NCI-H460 (cell line): ENCODE measurements at regions not wholly inside any gene's neighbourhood (a gene's known extent, or its start where the extent isn't known, plus 50 kb on each side); places are given as distances from the start of the nearest gene placed in this dataset.

ENCODE experiments used
- DNase-seq: peaks from one replicate; pipeline ENCODE4 v3.0.0-alpha.2; 2016; ENCODE audit warnings: low read depth; ENCODE audit errors: extremely low read depth

GRCh38 chr4:123866796-123867195 is 470.2 kb downstream of the SPRY1 start:
- DNase-seq = no peak

DNA sequence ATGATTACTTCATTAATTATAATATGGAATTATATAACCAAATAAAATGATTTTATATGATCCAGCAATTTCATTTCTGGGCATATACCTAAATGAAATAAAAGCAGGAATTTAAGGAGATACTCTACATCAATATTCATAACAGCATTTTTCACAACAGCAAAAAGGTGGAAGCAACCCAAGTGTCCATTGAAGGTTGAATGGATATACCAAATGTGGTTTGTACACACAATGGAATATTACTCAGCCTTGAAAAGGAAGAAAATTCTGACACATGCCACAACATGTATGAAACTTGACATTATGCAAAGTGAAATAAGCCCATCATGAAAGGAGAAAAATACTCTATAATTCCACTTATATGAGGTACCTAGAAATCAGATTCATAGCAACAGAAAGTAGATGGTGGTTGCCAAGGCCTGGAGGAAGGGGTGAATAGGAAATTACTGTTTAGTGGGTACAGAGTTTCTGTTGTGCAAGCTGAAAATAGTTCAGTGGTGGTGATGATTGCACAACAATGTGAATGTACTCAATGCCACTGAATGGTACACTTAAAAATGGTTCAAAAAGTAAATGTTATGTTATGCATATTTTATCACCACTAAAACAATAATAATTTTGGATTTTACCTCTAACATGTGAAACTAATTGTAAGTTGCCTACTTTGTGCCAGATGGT is 471.5 kb downstream of the SPRY1 start:
- no peak for DNase-seq

DNA sequence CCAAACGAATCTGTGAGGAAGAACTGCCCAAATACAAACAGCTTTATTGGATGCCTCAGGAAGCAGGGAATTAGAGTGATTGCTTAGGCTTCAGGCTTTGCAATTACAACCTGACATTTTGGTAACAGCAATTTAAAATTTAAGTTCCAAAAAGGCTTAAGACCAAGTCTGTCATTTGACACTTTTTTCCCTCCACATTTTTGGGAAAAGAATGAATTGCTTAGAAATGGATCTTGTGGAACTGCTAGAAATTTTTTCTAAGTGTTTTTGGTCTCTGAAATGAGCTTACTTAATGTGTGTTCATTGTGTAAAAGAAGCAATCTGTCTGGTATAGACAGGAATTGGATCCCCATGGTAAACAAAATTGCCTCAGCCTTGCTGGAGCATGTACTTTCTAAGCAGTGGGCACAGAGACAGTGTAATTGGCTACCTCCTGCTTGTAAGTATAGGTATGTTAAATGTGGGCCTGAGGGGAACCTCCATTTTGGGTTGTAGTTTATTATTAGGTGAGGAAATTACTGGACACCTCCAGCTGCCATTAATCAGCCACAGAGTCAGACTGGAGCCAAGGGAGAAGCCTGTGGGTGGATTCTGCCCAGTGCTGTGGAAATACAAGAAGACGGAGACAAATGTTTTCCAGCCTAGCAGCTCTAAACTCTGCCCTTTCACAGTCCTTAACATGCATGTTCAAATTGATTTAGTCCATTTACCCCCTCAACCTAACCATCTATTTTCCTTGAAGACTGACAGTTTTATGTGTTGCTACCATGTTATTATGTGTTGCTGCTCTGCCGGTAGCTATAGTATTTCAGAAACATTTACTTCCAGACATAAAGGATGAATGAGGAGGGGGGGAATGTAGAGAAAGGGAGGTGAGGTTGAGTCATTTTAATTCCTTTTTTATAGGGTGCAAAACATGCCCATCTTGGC is 473.0 kb downstream of the SPRY1 start:
- DNase-seq = no peak

DNA sequence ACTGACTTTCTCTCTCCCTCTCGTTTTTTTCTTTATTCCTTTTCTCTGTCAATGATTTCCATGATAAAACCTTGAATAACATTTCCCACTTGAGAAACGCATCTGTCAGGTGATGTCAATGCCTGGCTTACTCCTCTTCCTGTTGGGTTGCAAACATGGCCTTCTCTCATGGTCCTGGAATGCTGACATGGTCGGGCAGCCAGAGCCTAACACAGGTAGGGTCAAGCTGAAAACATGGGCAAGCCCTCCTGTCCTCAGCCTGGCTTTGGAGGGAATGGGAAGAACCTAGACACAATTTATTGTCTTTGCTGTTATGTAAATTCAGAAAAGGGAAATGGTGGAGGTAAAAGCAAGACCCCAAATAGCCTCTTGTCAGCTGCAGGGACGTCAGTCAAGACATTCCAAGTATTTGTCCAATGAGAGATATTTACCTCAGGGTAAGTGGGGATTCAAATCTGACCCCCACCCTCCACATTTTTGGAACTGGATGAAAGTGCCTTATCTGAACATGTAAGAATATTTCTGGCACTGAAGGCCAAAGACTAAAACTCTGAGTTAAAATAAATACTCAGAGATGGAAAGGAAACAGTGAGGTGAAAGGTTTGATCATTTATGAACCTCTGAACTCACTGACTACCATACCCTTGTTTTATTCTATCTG is 473.8 kb downstream of the SPRY1 start:
- DNase-seq = no peak

DNA sequence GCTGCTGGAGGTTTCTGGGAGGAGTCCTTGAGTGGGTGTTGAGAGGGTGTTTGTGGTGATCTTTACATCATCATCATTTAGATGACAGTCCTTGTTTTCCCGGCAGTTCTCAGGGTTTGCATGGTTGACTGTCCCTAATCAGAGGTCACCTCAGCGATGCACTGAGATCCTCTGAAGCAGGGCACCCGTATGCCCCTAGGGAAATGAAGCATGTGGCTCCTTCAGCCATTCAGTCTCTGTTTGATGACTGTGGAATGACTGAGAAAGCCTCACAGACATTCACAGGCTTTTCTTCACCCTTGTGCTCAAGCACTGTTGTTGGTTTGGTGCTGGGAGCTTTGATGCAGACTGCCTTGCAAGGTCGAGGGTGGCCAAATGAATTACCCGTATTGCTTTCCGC is 474.7 kb downstream of the SPRY1 start:
- DNase-seq = no peak

DNA sequence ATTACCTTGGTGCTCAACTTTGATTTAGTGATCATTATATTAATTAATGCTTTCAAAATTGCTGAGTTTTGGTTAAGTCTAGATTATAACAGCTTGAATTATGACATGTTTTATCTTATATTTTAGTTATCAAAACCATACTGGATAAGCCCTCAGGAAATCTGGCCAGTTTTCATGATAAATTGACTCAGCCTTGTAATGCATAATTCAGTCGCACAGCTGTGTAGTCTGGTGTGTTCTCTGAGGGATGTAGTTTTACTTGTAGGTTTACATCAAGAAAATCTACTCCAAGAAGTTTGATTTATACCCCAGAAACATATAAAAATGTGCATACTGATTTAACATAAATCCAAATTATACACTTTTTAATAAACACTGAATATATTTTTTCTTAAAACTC is 477.5 kb downstream of the SPRY1 start:
- DNase-seq = no peak

- no peak for DNase-seq
Observed at GRCh38 chr4:123876143-123876542, 479.5 kb downstream of the SPRY1 start.

DNA sequence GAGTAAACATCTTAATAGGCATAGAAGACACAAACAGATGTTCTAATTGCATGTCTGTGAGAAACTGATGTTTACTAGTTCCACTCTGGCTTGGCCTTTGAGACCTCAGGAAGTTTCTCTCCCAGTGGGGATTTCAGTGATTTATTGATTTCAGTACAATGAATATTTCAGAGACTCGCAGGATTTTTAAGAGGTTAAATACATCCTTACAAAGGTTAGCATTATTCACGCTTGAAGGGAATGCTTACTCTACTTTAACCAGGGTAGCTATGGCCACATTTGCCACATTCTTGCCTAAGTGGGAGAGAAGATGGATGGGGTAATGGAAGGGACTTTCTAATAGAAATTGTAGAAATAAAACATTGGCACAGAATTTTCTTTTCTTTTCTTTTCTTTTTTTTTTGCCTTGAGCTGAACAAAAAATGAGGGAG is 480.1 kb downstream of the SPRY1 start:
- no peak for DNase-seq

GRCh38 chr4:123877551-123877950 is 481.0 kb downstream of the SPRY1 start:
- no peak for DNase-seq

- DNase-seq = no peak
Observed at GRCh38 chr4:123878976-123879375, 482.4 kb downstream of the SPRY1 start.

GRCh38 chr4:123880631-123881030 is 484.0 kb downstream of the SPRY1 start:
- DNase-seq = no peak

GRCh38 chr4:123884922-123885321 is 488.3 kb downstream of the SPRY1 start:
- DNase-seq = no peak

GRCh38 chr4:123889507-123889906 is 492.9 kb downstream of the SPRY1 start:
- no peak for DNase-seq

GRCh38 chr4:123890889-123891288 is 494.3 kb downstream of the SPRY1 start:
- no peak for DNase-seq

DNA sequence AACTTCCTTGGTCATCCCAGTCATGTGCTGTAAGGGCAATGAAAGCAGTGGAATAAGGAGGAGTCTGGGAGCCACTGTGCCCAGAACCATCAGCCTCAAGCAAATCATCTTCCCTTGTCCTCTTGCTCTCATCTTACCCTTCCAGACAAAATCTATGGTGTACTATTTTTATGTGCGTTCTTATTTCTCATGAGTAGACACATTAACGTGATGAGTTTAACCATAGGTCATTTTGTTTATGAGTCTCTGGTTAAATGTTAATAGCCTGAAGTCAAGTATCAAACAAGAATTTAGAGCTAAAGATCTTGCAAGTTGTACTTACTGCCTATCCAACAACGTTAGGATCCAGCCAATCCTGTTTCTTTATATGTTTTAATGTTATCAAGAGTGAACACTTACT is 495.3 kb downstream of the SPRY1 start:
- no peak for DNase-seq

DNA sequence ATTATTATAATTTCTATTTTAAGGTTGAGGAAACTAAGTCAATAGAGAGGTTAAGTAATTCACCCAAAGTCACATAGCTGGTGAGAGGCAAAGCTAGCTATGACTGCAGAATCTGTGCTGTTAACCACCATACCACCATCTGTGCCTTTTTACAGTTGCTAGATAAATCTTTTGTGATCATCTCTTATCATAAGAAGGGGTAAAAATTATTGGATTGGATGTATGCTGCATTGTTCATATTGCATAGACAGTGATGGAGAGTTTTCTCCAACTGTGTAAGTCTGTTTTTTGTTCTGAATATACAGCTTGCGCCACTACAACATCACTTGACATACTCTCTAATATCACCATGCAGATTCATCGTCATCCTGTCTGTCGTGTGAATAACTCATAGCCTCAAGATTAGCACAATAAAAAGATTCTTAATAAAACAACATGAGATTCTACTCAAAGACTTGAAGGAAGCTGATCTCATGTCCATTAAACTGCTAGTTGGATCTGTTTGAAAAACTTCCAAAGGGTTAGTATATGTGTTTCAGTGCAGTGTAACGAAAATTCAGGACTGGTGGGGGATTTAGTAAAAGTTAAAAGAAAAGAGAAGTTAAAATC is 495.9 kb downstream of the SPRY1 start:
- no peak for DNase-seq

GRCh38 chr4:123893011-123893981 is 496.7 kb downstream of the SPRY1 start:
- DNase-seq = no peak

DNA sequence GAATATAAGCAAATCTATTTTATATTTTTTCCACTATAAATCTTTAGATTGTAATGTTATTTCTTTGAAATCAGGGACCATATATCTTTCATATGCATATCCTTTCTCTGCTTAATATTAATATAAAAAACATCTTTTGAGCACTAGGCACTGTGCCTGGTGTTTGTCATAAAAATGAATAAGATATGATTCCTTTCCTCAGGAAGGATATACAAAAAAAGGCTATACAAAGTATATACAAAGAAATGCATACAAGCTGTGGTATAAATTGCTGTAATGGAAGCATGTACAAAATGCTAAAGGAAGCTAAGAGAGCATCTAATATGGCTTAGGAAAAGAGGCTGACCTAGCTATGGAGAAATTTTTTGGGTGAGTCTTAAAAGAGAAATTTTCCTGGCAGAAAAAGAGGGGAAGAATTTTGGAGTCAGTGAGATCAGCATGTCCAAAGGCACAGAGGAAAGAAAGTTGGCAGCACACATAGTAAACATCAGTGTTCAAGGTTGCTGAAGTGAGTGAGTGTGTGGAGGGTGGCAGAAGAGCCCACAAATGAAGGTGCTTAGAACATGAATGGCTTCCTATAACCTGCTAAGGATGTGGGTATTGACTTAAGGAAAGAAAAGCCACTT is 500.0 kb downstream of the SPRY1 start:
- DNase-seq = no peak

DNA sequence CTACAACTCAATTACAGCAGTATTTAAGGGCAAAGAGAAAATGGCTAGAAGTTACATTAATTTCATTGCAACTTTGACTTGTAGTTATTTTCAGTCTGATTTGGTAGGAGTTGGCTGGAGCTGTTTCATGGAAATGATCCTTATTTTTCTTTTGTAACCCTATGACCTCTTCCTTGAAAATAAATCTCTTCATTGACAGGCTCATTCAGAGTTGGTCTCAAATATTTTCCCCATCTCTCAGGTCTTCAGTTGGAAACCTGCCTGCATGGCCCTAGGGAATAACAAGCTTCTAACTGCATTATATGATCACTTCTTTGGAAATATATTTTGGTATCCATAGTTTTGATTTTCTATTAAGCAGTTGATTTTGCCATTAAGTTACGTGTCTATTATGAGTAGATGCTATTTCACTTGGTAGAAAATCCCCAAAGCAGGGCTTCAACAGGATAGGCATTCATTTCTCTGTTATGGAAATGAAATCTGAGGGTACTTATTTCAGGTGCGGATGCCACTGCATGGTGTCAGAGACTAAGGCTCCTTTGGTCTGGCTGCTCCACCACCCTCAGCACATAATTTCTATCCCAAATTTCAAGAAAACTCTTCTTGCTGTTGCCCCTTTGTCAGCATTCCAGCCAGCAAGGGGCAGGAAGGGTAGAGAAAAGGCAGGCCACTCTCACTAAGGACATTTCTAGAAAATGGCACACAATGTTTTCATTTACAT is 502.5 kb downstream of the SPRY1 start:
- DNase-seq = no peak
